Suprapubic skin (tissue), 4 donors: ENCODE measurements at regions not wholly inside any gene's neighbourhood (a gene's known extent, or its start where the extent isn't known, plus 50 kb on each side); places are given as distances from the start of the nearest gene placed in this dataset.

Experiments
- DNase-seq, 2 donors: peaks; one replicate each; pipeline ENCODE4 v3.0.0-alpha.2; 2019; ENCODE audit warnings: low spot score in 2 of 2
- H3K27ac ChIP-seq: fragments of 200-600 bp; sonication (generic); one replicate; pipeline ENCODE4 v1.5.1; 2019
- H3K27me3 ChIP-seq: fragments of 200-600 bp; sonication (generic); one replicate; pipeline ENCODE4 v1.5.1; 2019
- H3K36me3 ChIP-seq: fragments of 200-600 bp; sonication (generic); one replicate; pipeline ENCODE4 v1.5.1; 2019
- H3K4me1 ChIP-seq: fragments of 200-600 bp; sonication (generic); one replicate; pipeline ENCODE4 v1.5.1; 2019
- H3K4me3 ChIP-seq: fragments of 200-600 bp; sonication (generic); one replicate; pipeline ENCODE4 v1.5.1; 2019; ENCODE audit warnings: mild to moderate bottlenecking
- H3K9me3 ChIP-seq: fragments of 200-600 bp; sonication (generic); one replicate; pipeline ENCODE4 v1.5.1; 2019
- CTCF ChIP-seq, 2 donors: fragments of 200-600 bp in 1 of 2; fragments of 450-650 bp in 1 of 2; sonication (generic) in 1 of 2; IDR thresholded peaks; one replicate each; pipeline ENCODE4 v1.5.1; 2016 to 2019; ENCODE audit warnings: antibody characterized with exemption in 2 of 2, mild to moderate bottlenecking in 1 of 2, moderate library complexity in 1 of 2
- EP300 ChIP-seq: sonication (generic); formaldehyde crosslinking; IDR thresholded peaks from one replicate; pipeline ENCODE4 v1.6.1; 2017; ENCODE audit warnings: antibody characterized with exemption
- POLR2A ChIP-seq, 2 donors: fragments of 450-650 bp; IDR thresholded peaks; one replicate each; pipeline ENCODE4 v1.6.1; 2017; ENCODE audit warnings: antibody characterized with exemption in 2 of 2, mild to moderate bottlenecking in 2 of 2, moderate library complexity in 2 of 2
- POLR2AphosphoS5 ChIP-seq, 3 donors: sonication (generic); formaldehyde crosslinking; IDR thresholded peaks; one replicate each; pipeline ENCODE4 v1.6.1; 2017; ENCODE audit warnings: antibody characterized with exemption in 3 of 3
- WGBS: methylation state at CpG from one replicate; pipeline ENCODE4 v1.1.5; 2018; 5-methylcytosine and 5-hydroxymethylcytosine counted together

GRCh38 chr6:115365783-115366182 lies 694.9 kb downstream of the FRK start:
- no peaks in the 10 kb centered on the region for H3K36me3 ChIP-seq
- no peak overlapping the region for H3K4me3 ChIP-seq
- DNase-seq: no peak
- no peaks in the 10 kb centered on the region for H3K9me3 ChIP-seq
- H3K27me3 ChIP-seq: no peaks in the 10 kb centered on the region
- no peak overlapping the region for H3K27ac ChIP-seq
- 90% methylated on average over 4 of the region's 4 CpGs for WGBS
- TF ChIP-seq POLR2AphosphoS5 (IDR thresholded peaks at IDR 0.05): no peak
- TF ChIP-seq CTCF (IDR thresholded peaks at IDR 0.05): no peak
- TF ChIP-seq EP300: no peak
- TF ChIP-seq POLR2A (IDR thresholded peaks at IDR 0.05): no peak
- no peaks in the 10 kb centered on the region for H3K4me1 ChIP-seq

GRCh38 chr6:115363379-115363778 lies 697.3 kb downstream of the FRK start:
- no peak overlapping the region for H3K4me3 ChIP-seq
- DNase-seq: no peak
- H3K4me1 ChIP-seq: no peaks in the 10 kb centered on the region
- 93% methylated on average over 4 of the region's 4 CpGs for WGBS
- no peaks in the 10 kb centered on the region for H3K27me3 ChIP-seq
- TF ChIP-seq CTCF (IDR thresholded peaks at IDR 0.05) (no peak), POLR2A (IDR thresholded peaks at IDR 0.05) (no peak), POLR2AphosphoS5 (IDR thresholded peaks at IDR 0.05) (no peak)
- no peak overlapping the region for H3K27ac ChIP-seq
- no peaks in the 10 kb centered on the region for H3K36me3 ChIP-seq
- no peaks in the 10 kb centered on the region for H3K9me3 ChIP-seq

- no peaks in the 10 kb centered on the region for H3K36me3 ChIP-seq
- H3K27me3 ChIP-seq: no peaks in the 10 kb centered on the region
- TF ChIP-seq EP300: no peak
- TF ChIP-seq CTCF (IDR thresholded peaks at IDR 0.05): no peak
- no peak for TF ChIP-seq POLR2AphosphoS5 (IDR thresholded peaks at IDR 0.05)
- TF ChIP-seq POLR2A (IDR thresholded peaks at IDR 0.05): no peak
- no peak for DNase-seq
- H3K4me3 ChIP-seq: no peak overlapping the region
- H3K27ac ChIP-seq: no peak overlapping the region
- WGBS: 84% methylated on average over 1 of the region's 1 CpG
- no peaks in the 10 kb centered on the region for H3K9me3 ChIP-seq
- no peaks in the 10 kb centered on the region for H3K4me1 ChIP-seq
Observed at GRCh38 chr6:115362234-115362633, 698.5 kb downstream of the FRK start.

GRCh38 chr6:115360602-115361325 lies 699.9 kb downstream of the FRK start:
- Histone ChIP-seq H3K27ac (no peak overlapping the region), H3K27me3 (no peaks in the 10 kb centered on the region), H3K4me1 (no peaks in the 10 kb centered on the region), H3K36me3 (no peaks in the 10 kb centered on the region), H3K9me3 (no peaks in the 10 kb centered on the region), H3K4me3 (no peak overlapping the region)
- no peak for DNase-seq
- no peak for TF ChIP-seq POLR2AphosphoS5 (IDR thresholded peaks at IDR 0.05)
- TF ChIP-seq EP300: no peak
- TF ChIP-seq POLR2A (IDR thresholded peaks at IDR 0.05): no peak
- no peak for TF ChIP-seq CTCF (IDR thresholded peaks at IDR 0.05)
- 78% methylated on average over 2 of the region's 2 CpGs for whole genome bisulfite sequencing

- Histone ChIP-seq H3K27me3 (no peaks in the 10 kb centered on the region), H3K27ac (no peak overlapping the region), H3K4me1 (no peaks in the 10 kb centered on the region), H3K36me3 (no peaks in the 10 kb centered on the region), H3K9me3 (no peaks in the 10 kb centered on the region), H3K4me3 (no peak overlapping the region)
- TF ChIP-seq POLR2A (IDR thresholded peaks at IDR 0.05): no peak
- no peak for TF ChIP-seq EP300
- TF ChIP-seq POLR2AphosphoS5 (IDR thresholded peaks at IDR 0.05): no peak
- no peak for TF ChIP-seq CTCF (IDR thresholded peaks at IDR 0.05)
- DNase-seq: no peak
Observed at GRCh38 chr6:115358616-115359015, 702.1 kb downstream of the FRK start.
